ENCODE measurements at regions not wholly inside any gene's neighbourhood (a gene's known extent, or its start where the extent isn't known, plus 50 kb on each side); places are given as distances from the start of the nearest gene placed in this dataset.

DNA sequence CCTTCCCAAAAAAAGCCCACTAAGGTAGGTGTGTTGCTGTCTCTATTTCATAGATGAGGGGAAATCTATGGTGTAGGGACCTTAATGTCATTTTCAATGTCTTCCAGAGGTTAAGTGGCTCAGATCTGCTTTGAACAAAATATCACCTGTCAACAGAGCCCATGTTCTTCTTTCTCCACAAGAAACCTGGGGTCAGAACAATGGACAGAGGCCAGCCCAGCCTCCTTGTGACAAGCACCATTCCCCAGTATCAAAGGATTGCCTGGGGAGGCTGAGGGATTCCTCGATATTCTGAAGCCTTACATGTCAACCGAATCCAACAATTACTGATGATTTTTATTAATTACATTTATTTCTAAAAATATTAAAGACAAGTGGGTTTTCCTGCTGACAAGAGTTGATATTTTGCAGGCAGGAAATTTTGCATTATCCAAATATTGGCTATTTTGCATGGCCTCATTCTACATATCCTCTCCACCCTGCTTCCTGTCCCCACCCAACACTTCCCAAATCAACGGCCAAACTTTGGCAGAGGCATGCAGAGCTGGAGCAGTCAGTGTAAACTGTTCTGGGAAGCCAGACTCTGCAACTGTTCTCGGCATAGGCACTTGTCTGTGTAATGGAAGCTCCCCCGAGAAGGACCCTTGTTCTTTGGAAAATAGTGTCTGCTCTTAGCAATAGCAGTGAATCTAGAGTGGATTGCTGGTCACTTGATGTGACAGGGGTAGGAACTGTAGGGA is 281.5 kb downstream of the HS3ST3A1 start:
- H3K9me3 ChIP-seq (ENCODE audit: control insufficient read depth in 5 of 5, low read length in 5 of 5), result no peaks in the 10 kb centered on the region
- H3K27me3 ChIP-seq (ENCODE audit: control insufficient read depth in 5 of 5, insufficient read depth in 4 of 5, low read length in 5 of 5), result no peaks in the 10 kb centered on the region
- no peaks in the 10 kb centered on the region for H3K36me3 ChIP-seq (ENCODE audit: control insufficient read depth in 5 of 5, insufficient read depth in 5 of 5, low read length in 5 of 5)
- no peak overlapping the region for H3K9ac ChIP-seq (ENCODE audit: low read length in 5 of 5)
- no peak overlapping the region for H3K4me3 ChIP-seq (ENCODE audit: low read depth in 1 of 5, low read length in 5 of 5)
- H3K27ac ChIP-seq (ENCODE audit: low read depth, low read length), result no peak overlapping the region
- H3K4me1 ChIP-seq (ENCODE audit: control insufficient read depth in 5 of 5, insufficient read depth in 5 of 5, low read length in 5 of 5), result no peaks in the 10 kb centered on the region

DNA sequence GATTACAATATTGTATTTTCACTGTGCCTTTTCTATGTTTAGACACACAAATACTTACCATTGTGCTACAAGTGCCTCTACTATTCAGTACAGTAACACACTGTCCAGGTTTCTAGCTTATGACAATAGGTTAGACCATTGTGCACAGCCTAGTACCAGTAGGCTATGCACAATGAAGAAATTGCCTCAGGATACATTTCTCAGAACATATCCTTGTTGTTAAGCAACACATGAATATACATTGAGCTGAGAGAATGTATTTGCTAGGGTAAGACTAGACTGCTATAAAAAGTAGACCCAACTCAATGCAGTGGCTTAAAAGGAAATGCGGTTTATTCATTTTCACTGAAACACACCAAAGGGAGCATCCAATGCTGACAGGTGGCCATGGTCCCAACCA is 285.1 kb downstream of the HS3ST3A1 start:
- H3K27me3 ChIP-seq (ENCODE audit: control insufficient read depth in 5 of 5, insufficient read depth in 4 of 5, low read length in 5 of 5), result no peaks in the 10 kb centered on the region
- no peak overlapping the region for H3K9ac ChIP-seq (ENCODE audit: low read length in 5 of 5)
- H3K36me3 ChIP-seq (ENCODE audit: control insufficient read depth in 5 of 5, insufficient read depth in 5 of 5, low read length in 5 of 5), result no peaks in the 10 kb centered on the region
- H3K4me1 ChIP-seq (ENCODE audit: control insufficient read depth in 5 of 5, insufficient read depth in 5 of 5, low read length in 5 of 5), result no peaks in the 10 kb centered on the region
- no peaks in the 10 kb centered on the region for H3K9me3 ChIP-seq (ENCODE audit: control insufficient read depth in 5 of 5, low read length in 5 of 5)
- H3K4me3 ChIP-seq (ENCODE audit: low read depth in 1 of 5, low read length in 5 of 5), result no peak overlapping the region
- no peak overlapping the region for H3K27ac ChIP-seq (ENCODE audit: low read depth, low read length)

DNA sequence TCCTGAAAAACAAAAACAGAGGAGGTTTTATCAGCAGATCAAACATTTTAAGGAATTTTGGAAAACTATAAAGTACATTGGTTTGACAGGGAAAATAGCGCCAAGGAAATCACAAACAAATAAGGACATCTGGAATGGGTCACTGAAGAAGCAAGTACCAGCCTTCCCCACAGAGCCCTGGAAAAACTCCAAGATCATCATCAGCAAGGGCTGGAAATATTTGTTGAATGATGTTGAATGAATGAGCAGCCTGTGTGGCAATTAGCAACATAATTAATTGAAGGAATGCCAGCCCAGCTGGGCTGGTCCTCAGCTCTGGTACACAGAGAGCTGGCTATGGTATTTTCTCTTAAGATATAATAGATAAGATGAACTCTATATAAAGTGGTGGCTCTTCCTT is 290.4 kb downstream of the HS3ST3A1 start:
- no peak overlapping the region for H3K9ac ChIP-seq (ENCODE audit: low read length in 5 of 5)
- H3K4me3 ChIP-seq (ENCODE audit: low read depth in 1 of 5, low read length in 5 of 5), result no peak overlapping the region
- H3K4me1 ChIP-seq (ENCODE audit: control insufficient read depth in 5 of 5, insufficient read depth in 5 of 5, low read length in 5 of 5), result no peaks in the 10 kb centered on the region

DNA sequence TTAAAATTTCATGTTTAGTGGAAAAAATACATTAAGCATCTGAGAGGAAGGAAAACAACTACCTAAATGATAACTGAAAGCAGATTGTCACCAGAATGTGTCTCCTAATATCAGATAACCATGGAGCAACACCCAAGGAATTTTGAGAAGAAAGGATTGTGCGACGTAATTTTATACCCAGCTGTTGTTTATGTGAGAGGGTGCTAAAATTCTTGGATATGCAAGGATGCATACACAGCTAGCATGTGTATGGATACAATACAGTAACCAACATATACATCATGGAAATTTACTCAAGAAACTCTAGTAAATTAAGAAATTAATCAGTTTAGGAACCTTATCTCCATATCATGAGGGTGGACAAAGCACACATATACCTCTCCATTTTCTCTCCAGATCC is 290.9 kb downstream of the HS3ST3A1 start:
- Histone ChIP-seq H3K9ac (ENCODE audit: low read length in 5 of 5) (no peak overlapping the region), H3K9me3 (ENCODE audit: control insufficient read depth in 5 of 5, low read length in 5 of 5) (peaks cover 0 to 6% (median 3%) of the 10 kb centered on the region in 5 donors), H3K27ac (ENCODE audit: low read depth, low read length) (no peak overlapping the region), H3K27me3 (ENCODE audit: control insufficient read depth in 5 of 5, insufficient read depth in 4 of 5, low read length in 5 of 5) (no peaks in the 10 kb centered on the region), H3K4me3 (ENCODE audit: low read depth in 1 of 5, low read length in 5 of 5) (no peak overlapping the region), H3K4me1 (ENCODE audit: control insufficient read depth in 5 of 5, insufficient read depth in 5 of 5, low read length in 5 of 5) (no peaks in the 10 kb centered on the region), H3K36me3 (ENCODE audit: control insufficient read depth in 5 of 5, insufficient read depth in 5 of 5, low read length in 5 of 5) (no peaks in the 10 kb centered on the region)

More for the DNA sequence above, 290.4 kb downstream of the HS3ST3A1 start:
- Histone ChIP-seq H3K27ac (ENCODE audit: low read depth, low read length) (no peak overlapping the region), H3K27me3 (ENCODE audit: control insufficient read depth in 5 of 5, insufficient read depth in 4 of 5, low read length in 5 of 5) (no peaks in the 10 kb centered on the region), H3K9me3 (ENCODE audit: control insufficient read depth in 5 of 5, low read length in 5 of 5) (peaks cover 0 to 6% (median 3%) of the 10 kb centered on the region in 5 donors), H3K36me3 (ENCODE audit: control insufficient read depth in 5 of 5, insufficient read depth in 5 of 5, low read length in 5 of 5) (no peaks in the 10 kb centered on the region)

DNA sequence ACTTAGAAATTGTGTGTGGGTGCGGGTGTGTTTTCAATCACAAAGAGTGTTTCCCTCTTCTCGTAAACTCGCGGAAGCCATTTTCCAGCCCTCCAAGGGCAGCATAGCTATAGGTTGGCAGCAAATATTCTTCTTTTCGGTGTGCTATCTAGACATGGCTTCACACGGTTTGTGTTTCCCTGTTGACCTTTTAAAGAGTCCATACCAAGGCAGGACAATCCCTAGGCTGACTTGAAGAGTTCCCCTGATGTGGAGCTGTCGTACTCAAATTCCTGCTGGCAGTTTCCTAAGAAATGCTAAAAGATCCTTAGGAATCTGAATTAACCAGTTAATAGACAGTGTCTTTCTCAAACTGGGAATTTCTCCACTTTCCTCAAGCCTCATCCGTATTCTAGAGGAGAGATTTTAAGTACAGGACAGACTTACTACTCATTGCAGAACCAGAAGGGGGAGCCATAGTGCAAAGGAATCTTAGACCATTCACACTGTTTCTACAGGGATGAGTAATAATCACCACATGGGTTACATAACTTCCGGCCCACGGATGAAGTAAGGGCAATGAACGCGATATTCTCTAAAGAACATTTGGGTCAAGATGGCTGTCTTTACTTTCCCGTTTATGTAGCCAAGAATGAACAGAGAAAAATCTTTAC is 288.6 kb upstream of the ELAC2 start:
- no peak overlapping the region for H3K9ac ChIP-seq (ENCODE audit: low read length in 5 of 5)

DNA sequence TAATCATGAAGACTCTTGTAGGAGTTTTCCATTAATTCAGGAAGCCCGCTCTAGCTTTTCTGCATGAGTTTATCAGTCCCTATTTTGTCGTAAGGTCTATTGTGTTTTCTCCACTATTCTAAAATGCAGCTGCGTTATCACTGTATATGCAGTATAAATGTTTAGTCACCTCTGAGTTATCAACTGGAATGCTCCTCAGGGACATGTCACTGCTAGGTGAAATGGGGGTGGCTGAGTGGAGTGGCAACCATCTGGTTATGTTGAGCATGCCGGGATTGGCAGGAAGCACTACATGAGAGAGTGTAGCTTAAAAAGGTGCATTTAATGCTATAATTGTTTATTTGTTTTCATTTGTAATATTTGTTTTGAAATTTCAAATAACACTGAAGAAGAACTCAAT is 285.2 kb upstream of the ELAC2 start:
- Histone ChIP-seq H3K9ac (ENCODE audit: low read length in 5 of 5) (no peak overlapping the region), H3K4me3 (ENCODE audit: low read depth in 1 of 5, low read length in 5 of 5) (no peak overlapping the region), H3K36me3 (ENCODE audit: control insufficient read depth in 5 of 5, insufficient read depth in 5 of 5, low read length in 5 of 5) (no peaks in the 10 kb centered on the region), H3K4me1 (ENCODE audit: control insufficient read depth in 5 of 5, insufficient read depth in 5 of 5, low read length in 5 of 5) (no peaks in the 10 kb centered on the region), H3K27me3 (ENCODE audit: control insufficient read depth in 5 of 5, insufficient read depth in 4 of 5, low read length in 5 of 5) (peaks cover 0 to 3% (median 0%) of the 10 kb centered on the region in 5 donors), H3K9me3 (ENCODE audit: control insufficient read depth in 5 of 5, low read length in 5 of 5) (no peaks in the 10 kb centered on the region), H3K27ac (ENCODE audit: low read depth, low read length) (no peak overlapping the region)

More for the DNA sequence above, 288.6 kb upstream of the ELAC2 start:
- no peak overlapping the region for H3K27ac ChIP-seq (ENCODE audit: low read depth, low read length)
- peaks cover 0 to 6% (median 3%) of the 10 kb centered on the region in 5 donors for H3K9me3 ChIP-seq (ENCODE audit: control insufficient read depth in 5 of 5, low read length in 5 of 5)
- no peak overlapping the region for H3K4me3 ChIP-seq (ENCODE audit: low read depth in 1 of 5, low read length in 5 of 5)
- H3K27me3 ChIP-seq (ENCODE audit: control insufficient read depth in 5 of 5, insufficient read depth in 4 of 5, low read length in 5 of 5), result peaks cover 0 to 3% (median 0%) of the 10 kb centered on the region in 5 donors
- no peaks in the 10 kb centered on the region for H3K4me1 ChIP-seq (ENCODE audit: control insufficient read depth in 5 of 5, insufficient read depth in 5 of 5, low read length in 5 of 5)
- H3K36me3 ChIP-seq (ENCODE audit: control insufficient read depth in 5 of 5, insufficient read depth in 5 of 5, low read length in 5 of 5), result no peaks in the 10 kb centered on the region

DNA sequence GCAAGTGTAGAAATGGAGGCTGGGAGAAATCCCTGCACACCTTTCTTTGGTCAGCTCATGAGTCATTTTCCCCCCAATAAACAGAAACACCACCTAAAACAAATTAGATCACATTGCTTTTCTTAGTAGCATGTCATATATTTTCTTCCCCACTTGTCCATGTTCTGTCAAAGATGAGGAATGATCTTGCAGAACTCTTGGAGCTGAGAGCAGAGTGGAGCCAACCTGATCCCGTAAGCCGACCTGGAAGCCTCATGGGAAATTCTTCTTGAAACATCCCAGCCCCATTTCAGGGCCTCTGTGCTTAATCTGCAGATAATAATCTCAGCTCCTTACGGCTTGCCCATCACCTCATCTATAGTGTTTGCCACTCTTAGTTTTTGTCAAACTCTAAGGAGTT is 284.6 kb upstream of the ELAC2 start:
- H3K4me1 ChIP-seq (ENCODE audit: control insufficient read depth in 5 of 5, insufficient read depth in 5 of 5, low read length in 5 of 5), result no peaks in the 10 kb centered on the region
- H3K4me3 ChIP-seq (ENCODE audit: low read depth in 1 of 5, low read length in 5 of 5), result no peak overlapping the region
- H3K9ac ChIP-seq (ENCODE audit: low read length in 5 of 5), result no peak overlapping the region
- H3K36me3 ChIP-seq (ENCODE audit: control insufficient read depth in 5 of 5, insufficient read depth in 5 of 5, low read length in 5 of 5), result no peaks in the 10 kb centered on the region
- no peaks in the 10 kb centered on the region for H3K9me3 ChIP-seq (ENCODE audit: control insufficient read depth in 5 of 5, low read length in 5 of 5)
- peaks cover 0 to 3% (median 0%) of the 10 kb centered on the region in 5 donors for H3K27me3 ChIP-seq (ENCODE audit: control insufficient read depth in 5 of 5, insufficient read depth in 4 of 5, low read length in 5 of 5)
- no peak overlapping the region for H3K27ac ChIP-seq (ENCODE audit: low read depth, low read length)

DNA sequence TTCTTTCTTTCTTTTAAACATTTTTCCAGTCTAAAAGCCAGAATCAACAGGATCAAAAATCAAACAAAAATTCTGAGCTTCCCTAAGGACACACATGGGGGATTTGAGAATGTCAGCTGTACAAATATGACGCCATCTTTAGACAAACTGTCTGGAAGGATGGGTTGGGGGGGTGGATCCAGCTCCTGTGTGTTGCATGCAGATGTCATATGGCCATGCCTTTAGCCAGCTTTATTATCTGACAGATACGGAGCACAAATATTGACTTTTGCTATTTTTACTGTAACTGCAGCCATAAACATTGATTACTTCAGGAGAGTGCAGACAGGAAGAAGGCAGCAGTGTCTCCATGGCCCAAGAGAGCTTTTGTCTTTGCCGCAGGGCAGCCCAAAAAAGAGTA is 279.4 kb upstream of the ELAC2 start:
- Histone ChIP-seq H3K9ac (ENCODE audit: low read length in 5 of 5) (no peak overlapping the region), H3K9me3 (ENCODE audit: control insufficient read depth in 5 of 5, low read length in 5 of 5) (no peaks in the 10 kb centered on the region), H3K27me3 (ENCODE audit: control insufficient read depth in 5 of 5, insufficient read depth in 4 of 5, low read length in 5 of 5) (no peaks in the 10 kb centered on the region), H3K4me1 (ENCODE audit: control insufficient read depth in 5 of 5, insufficient read depth in 5 of 5, low read length in 5 of 5) (no peaks in the 10 kb centered on the region), H3K27ac (ENCODE audit: low read depth, low read length) (no peak overlapping the region), H3K36me3 (ENCODE audit: control insufficient read depth in 5 of 5, insufficient read depth in 5 of 5, low read length in 5 of 5) (no peaks in the 10 kb centered on the region), H3K4me3 (ENCODE audit: low read depth in 1 of 5, low read length in 5 of 5) (no peak overlapping the region)

DNA sequence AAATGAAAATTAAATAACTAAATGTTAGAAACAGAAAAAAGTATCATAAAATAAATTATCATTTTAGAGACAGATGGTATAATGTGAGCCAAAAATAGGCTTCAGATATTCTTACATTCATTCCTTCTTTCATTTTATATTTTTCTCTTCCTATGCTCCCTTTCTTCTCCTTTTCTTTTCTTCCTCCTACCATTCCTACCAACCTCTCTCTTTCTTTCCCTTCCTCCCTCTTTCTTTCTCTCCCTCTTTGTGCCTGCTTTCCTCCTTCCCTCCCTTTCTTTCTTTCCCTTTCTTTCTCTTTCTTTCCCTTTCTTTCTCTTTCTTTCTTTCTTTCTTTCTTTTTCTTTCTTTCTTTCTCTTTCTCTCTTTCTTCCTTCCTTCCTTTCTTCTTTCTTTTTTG is 275.6 kb upstream of the ELAC2 start:
- no peaks in the 10 kb centered on the region for H3K4me1 ChIP-seq (ENCODE audit: control insufficient read depth in 5 of 5, insufficient read depth in 5 of 5, low read length in 5 of 5)
- no peak overlapping the region for H3K9ac ChIP-seq (ENCODE audit: low read length in 5 of 5)
- no peaks in the 10 kb centered on the region for H3K9me3 ChIP-seq (ENCODE audit: control insufficient read depth in 5 of 5, low read length in 5 of 5)
- no peaks in the 10 kb centered on the region for H3K27me3 ChIP-seq (ENCODE audit: control insufficient read depth in 5 of 5, insufficient read depth in 4 of 5, low read length in 5 of 5)
- H3K4me3 ChIP-seq (ENCODE audit: low read depth in 1 of 5, low read length in 5 of 5), result no peak overlapping the region
- no peaks in the 10 kb centered on the region for H3K36me3 ChIP-seq (ENCODE audit: control insufficient read depth in 5 of 5, insufficient read depth in 5 of 5, low read length in 5 of 5)
- no peak overlapping the region for H3K27ac ChIP-seq (ENCODE audit: low read depth, low read length)

DNA sequence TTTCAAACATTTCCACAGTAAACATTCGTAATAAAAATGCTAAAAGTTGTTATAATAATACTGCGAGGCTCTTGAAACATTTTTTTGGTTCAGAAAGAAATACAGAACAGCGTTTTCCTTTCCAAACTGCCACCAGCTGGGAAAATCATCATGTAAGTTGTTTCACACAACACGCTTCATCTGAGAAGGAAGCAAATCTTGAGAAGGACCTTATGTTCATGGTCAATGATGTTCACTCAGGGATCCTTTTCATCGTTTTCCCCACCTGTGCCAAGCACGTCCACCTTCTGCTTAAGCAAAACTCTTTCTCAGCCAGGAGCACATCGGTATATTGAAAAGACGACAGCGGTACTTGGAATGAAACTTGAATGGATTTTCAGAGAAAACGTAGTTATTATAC is 274.5 kb upstream of the ELAC2 start:
- Histone ChIP-seq H3K27ac (ENCODE audit: low read depth, low read length) (no peak overlapping the region), H3K9me3 (ENCODE audit: control insufficient read depth in 5 of 5, low read length in 5 of 5) (no peaks in the 10 kb centered on the region), H3K27me3 (ENCODE audit: control insufficient read depth in 5 of 5, insufficient read depth in 4 of 5, low read length in 5 of 5) (no peaks in the 10 kb centered on the region)

More for the DNA sequence above, 274.5 kb upstream of the ELAC2 start:
- no peaks in the 10 kb centered on the region for H3K36me3 ChIP-seq (ENCODE audit: control insufficient read depth in 5 of 5, insufficient read depth in 5 of 5, low read length in 5 of 5)
- no peaks in the 10 kb centered on the region for H3K4me1 ChIP-seq (ENCODE audit: control insufficient read depth in 5 of 5, insufficient read depth in 5 of 5, low read length in 5 of 5)
- H3K4me3 ChIP-seq (ENCODE audit: low read depth in 1 of 5, low read length in 5 of 5), result no peak overlapping the region
- H3K9ac ChIP-seq (ENCODE audit: low read length in 5 of 5), result no peak overlapping the region

All from subcutaneous abdominal adipose tissue (tissue), 5 donors.